Central memory CD8-positive, alpha-beta T cell (primary cell): ENCODE measurements at regions not wholly inside any gene's neighbourhood (a gene's known extent, or its start where the extent isn't known, plus 50 kb on each side); places are given as distances from the start of the nearest gene placed in this dataset.
"Not testable (repeated sequence)": the region's sequence is repeated elsewhere in the genome, so short reads cannot be mapped to it uniquely, and the experiment has no call there.

Source experiments
- ATAC-seq: fragments of 150-1000 bp; cut with Tn5 transposase; replicated peaks from 2 replicates; pipeline ENCODE4 v1.10.0; 2022; ENCODE audit warnings: mild to moderate bottlenecking, moderate FRiP score, moderate number of reproducible peaks; ENCODE audit not compliant: poor library complexity, severe bottlenecking; ENCODE audit errors: extremely low read depth
- DNase-seq, 2 donors: peaks; one replicate each; pipeline ENCODE4 v3.0.0; 2021; ENCODE audit warnings: low spot score in 2 of 2
- H3K27ac Mint-ChIP-seq: one replicate; pipeline ENCODE4 v1.8.0; 2022; ENCODE audit warnings: low read depth, mild to moderate bottlenecking, moderate library complexity, mixed read lengths
- H3K27me3 Mint-ChIP-seq: one replicate; pipeline ENCODE4 v1.8.0; 2022; ENCODE audit warnings: mixed read lengths
- H3K36me3 Mint-ChIP-seq: one replicate; pipeline ENCODE4 v1.8.0; 2022; ENCODE audit warnings: mild to moderate bottlenecking, moderate library complexity, mixed read lengths; ENCODE audit not compliant: insufficient read depth
- H3K4me1 Mint-ChIP-seq: one replicate; pipeline ENCODE4 v1.8.0; 2022; ENCODE audit warnings: mixed read lengths
- H3K4me3 Mint-ChIP-seq: one replicate; pipeline ENCODE4 v1.8.0; 2022; ENCODE audit warnings: mild to moderate bottlenecking, moderate library complexity, mixed read lengths
- H3K9me3 Mint-ChIP-seq: one replicate; pipeline ENCODE4 v1.8.0; 2022; ENCODE audit warnings: mixed read lengths

- H3K4me1 Mint-ChIP-seq: no peaks in the 10 kb centered on the region
- no peaks in the 10 kb centered on the region for H3K36me3 Mint-ChIP-seq
- no peak overlapping the region for H3K27ac Mint-ChIP-seq
- H3K4me3 Mint-ChIP-seq: no peak overlapping the region
- no peaks in the 10 kb centered on the region for H3K27me3 Mint-ChIP-seq
- H3K9me3 Mint-ChIP-seq: peaks cover 32% of the 10 kb centered on the region
- no peak for DNase-seq
- no peak for ATAC-seq
Observed at GRCh38 chr18:43341014-43341413, 63.7 kb upstream of the SYT4 start.

GRCh38 chr18:43350176-43350575 is 72.9 kb upstream of the SYT4 start:
- peaks cover 26% of the 10 kb centered on the region for H3K9me3 Mint-ChIP-seq
- H3K4me1 Mint-ChIP-seq: no peaks in the 10 kb centered on the region
- H3K27me3 Mint-ChIP-seq: no peaks in the 10 kb centered on the region
- DNase-seq (no peak), ATAC-seq (no peak)
- H3K4me3 Mint-ChIP-seq: no peak overlapping the region
- no peaks in the 10 kb centered on the region for H3K36me3 Mint-ChIP-seq
- H3K27ac Mint-ChIP-seq: no peak overlapping the region

- H3K9me3 Mint-ChIP-seq: peaks cover 13% of the 10 kb centered on the region
- DNase-seq (no peak), ATAC-seq (no peak)
- no peaks in the 10 kb centered on the region for H3K27me3 Mint-ChIP-seq
- H3K36me3 Mint-ChIP-seq: no peaks in the 10 kb centered on the region
- no peaks in the 10 kb centered on the region for H3K4me1 Mint-ChIP-seq
- no peak overlapping the region for H3K4me3 Mint-ChIP-seq
- no peak overlapping the region for H3K27ac Mint-ChIP-seq
Observed at GRCh38 chr18:43364535-43364934, 87.2 kb upstream of the SYT4 start.

- Mint-ChIP-seq H3K4me3 (no peak overlapping the region), H3K27ac (no peak overlapping the region), H3K36me3 (no peaks in the 10 kb centered on the region), H3K9me3 (peaks cover 11% of the 10 kb centered on the region), H3K27me3 (no peaks in the 10 kb centered on the region), H3K4me1 (no peaks in the 10 kb centered on the region)
- DNase-seq: no peak
- no peak for ATAC-seq
Observed at GRCh38 chr18:43367895-43368294, 90.6 kb upstream of the SYT4 start.

- H3K4me1 Mint-ChIP-seq, H3K27me3 Mint-ChIP-seq, H3K27ac Mint-ChIP-seq, DNase-seq, H3K36me3 Mint-ChIP-seq, ATAC-seq, H3K4me3 Mint-ChIP-seq: not testable (repeated sequence)
- peaks cover 11% of the 10 kb centered on the region for H3K9me3 Mint-ChIP-seq
Observed at GRCh38 chr18:43369311-43369710, 92.0 kb upstream of the SYT4 start.

GRCh38 chr18:43372773-43373172 is 95.5 kb upstream of the SYT4 start:
- no peak for ATAC-seq
- Mint-ChIP-seq H3K27ac (no peak overlapping the region), H3K36me3 (no peaks in the 10 kb centered on the region), H3K4me1 (no peaks in the 10 kb centered on the region), H3K4me3 (no peak overlapping the region), H3K9me3 (peaks cover 13% of the 10 kb centered on the region), H3K27me3 (no peaks in the 10 kb centered on the region)
- DNase-seq: no peak

GRCh38 chr18:43380104-43380672 is 102.9 kb upstream of the SYT4 start:
- ATAC-seq: no peak
- peaks cover 13% of the 10 kb centered on the region for H3K9me3 Mint-ChIP-seq
- no peak overlapping the region for H3K27ac Mint-ChIP-seq
- DNase-seq: no peak
- no peaks in the 10 kb centered on the region for H3K4me1 Mint-ChIP-seq
- no peaks in the 10 kb centered on the region for H3K36me3 Mint-ChIP-seq
- H3K27me3 Mint-ChIP-seq: no peaks in the 10 kb centered on the region
- H3K4me3 Mint-ChIP-seq: no peak overlapping the region

GRCh38 chr18:43382641-43383403 is 105.5 kb upstream of the SYT4 start:
- no peak overlapping the region for H3K4me3 Mint-ChIP-seq
- no peak overlapping the region for H3K27ac Mint-ChIP-seq
- H3K27me3 Mint-ChIP-seq: no peaks in the 10 kb centered on the region
- no peaks in the 10 kb centered on the region for H3K4me1 Mint-ChIP-seq
- H3K9me3 Mint-ChIP-seq: peaks cover 5% of the 10 kb centered on the region
- ATAC-seq: no peak
- DNase-seq: no peak
- peaks cover 1% of the 10 kb centered on the region for H3K36me3 Mint-ChIP-seq

- ATAC-seq (no peak), DNase-seq (no peak)
- H3K27me3 Mint-ChIP-seq: no peaks in the 10 kb centered on the region
- H3K4me3 Mint-ChIP-seq: no peak overlapping the region
- H3K36me3 Mint-ChIP-seq: peaks cover 1% of the 10 kb centered on the region
- no peaks in the 10 kb centered on the region for H3K9me3 Mint-ChIP-seq
- no peaks in the 10 kb centered on the region for H3K4me1 Mint-ChIP-seq
- H3K27ac Mint-ChIP-seq: no peak overlapping the region
Observed at GRCh38 chr18:43389163-43389562, 111.9 kb upstream of the SYT4 start.

GRCh38 chr18:43392168-43392567 is 114.9 kb upstream of the SYT4 start:
- Mint-ChIP-seq H3K27ac (no peak overlapping the region), H3K27me3 (no peaks in the 10 kb centered on the region), H3K4me3 (no peak overlapping the region), H3K4me1 (no peaks in the 10 kb centered on the region), H3K36me3 (no peaks in the 10 kb centered on the region), H3K9me3 (no peaks in the 10 kb centered on the region)
- ATAC-seq (no peak), DNase-seq (no peak)

- no peaks in the 10 kb centered on the region for H3K9me3 Mint-ChIP-seq
- no peaks in the 10 kb centered on the region for H3K4me1 Mint-ChIP-seq
- H3K27ac Mint-ChIP-seq: no peak overlapping the region
- no peaks in the 10 kb centered on the region for H3K36me3 Mint-ChIP-seq
- H3K27me3 Mint-ChIP-seq: no peaks in the 10 kb centered on the region
- no peak for ATAC-seq
- DNase-seq: no peak
- H3K4me3 Mint-ChIP-seq: no peak overlapping the region
Observed at GRCh38 chr18:43393174-43393573, 115.9 kb upstream of the SYT4 start.

GRCh38 chr18:43396266-43396665 is 119.0 kb upstream of the SYT4 start:
- H3K4me1 Mint-ChIP-seq: no peaks in the 10 kb centered on the region
- H3K27ac Mint-ChIP-seq: no peak overlapping the region
- H3K9me3 Mint-ChIP-seq: peaks cover 8% of the 10 kb centered on the region
- ATAC-seq (no peak), DNase-seq (no peak)
- H3K36me3 Mint-ChIP-seq: no peaks in the 10 kb centered on the region
- no peaks in the 10 kb centered on the region for H3K27me3 Mint-ChIP-seq
- H3K4me3 Mint-ChIP-seq: no peak overlapping the region

GRCh38 chr18:43398601-43399000 is 121.3 kb upstream of the SYT4 start:
- H3K4me1 Mint-ChIP-seq: no peaks in the 10 kb centered on the region
- H3K27me3 Mint-ChIP-seq: no peaks in the 10 kb centered on the region
- ATAC-seq (no peak), DNase-seq (no peak)
- H3K27ac Mint-ChIP-seq: no peak overlapping the region
- H3K4me3 Mint-ChIP-seq: no peak overlapping the region
- no peaks in the 10 kb centered on the region for H3K36me3 Mint-ChIP-seq
- peaks cover 10% of the 10 kb centered on the region for H3K9me3 Mint-ChIP-seq
